Upper lobe of left lung (tissue), 4 donors: ENCODE measurements at regions not wholly inside any gene's neighbourhood (a gene's known extent, or its start where the extent isn't known, plus 50 kb on each side); places are given as distances from the start of the nearest gene placed in this dataset.

Experiments used
- CTCF ChIP-seq, 6 experiments: fragments of 450-650 bp in 4 of 6; fragments of 200-600 bp in 2 of 6; sonication (generic) in 2 of 6; IDR thresholded peaks; one replicate each; pipeline ENCODE4 v1.5.1; 2016 to 2019; ENCODE audit warnings: antibody characterized with exemption in 6 of 6
- EP300 ChIP-seq, 4 donors: sonication (generic); formaldehyde crosslinking; IDR thresholded peaks; one replicate each; pipeline ENCODE4 v1.5.1; 2017; ENCODE audit warnings: antibody characterized with exemption in 4 of 4, control low read depth in 2 of 4
- POLR2A ChIP-seq, 4 donors: fragments of 450-650 bp; IDR thresholded peaks; one replicate each; pipeline ENCODE4 v1.5.1; 2016 to 2017; ENCODE audit warnings: antibody characterized with exemption in 4 of 4, mild to moderate bottlenecking in 2 of 4
- POLR2AphosphoS5 ChIP-seq, 2 donors: sonication (generic); formaldehyde crosslinking; IDR thresholded peaks; one replicate each; pipeline ENCODE4 v1.5.1; 2017; ENCODE audit warnings: antibody characterized with exemption in 2 of 2

GRCh38 chr6:11876934-11877433, 98.4 kb upstream of the ADTRP start:
- TF ChIP-seq CTCF (IDR thresholded peaks at IDR 0.05) (no peak), POLR2AphosphoS5 (IDR thresholded peaks at IDR 0.05) (no peak), POLR2A (IDR thresholded peaks at IDR 0.05) (no peak), EP300 (IDR thresholded peaks at IDR 0.05) (no peak)
